A549 (cell line): ENCODE measurements at regions not wholly inside any gene's neighbourhood (a gene's known extent, or its start where the extent isn't known, plus 50 kb on each side); places are given as distances from the start of the nearest gene placed in this dataset.

Experiments
- EP300 ChIP-seq, 2 experiments: fragments of >200 bp; sonication (Bioruptor Twin); formaldehyde crosslinking; IDR thresholded peaks; 2 replicates in 1 of 2; 3 replicates in 1 of 2; pipeline ENCODE4 v1.6.1; 2016 to 2017
- HOXB5 ChIP-seq: fragments of 250-450 bp; sonication (Bioruptor Pico); IDR thresholded peaks from 2 replicates; pipeline ENCODE4 v1.5.0; 2020; ENCODE audit warnings: mild to moderate bottlenecking, moderate library complexity
- MAX ChIP-seq: IDR thresholded peaks from 2 replicates; pipeline ENCODE4 v1.6.1; 2012
- MYC ChIP-seq: IDR thresholded peaks from 2 replicates; pipeline ENCODE4 v1.6.1; 2012; ENCODE audit warnings: mild to moderate bottlenecking, inconsistent platforms, low read length, improper control_type of control experiment, borderline replicate concordance
- PBX3 ChIP-seq: IDR thresholded peaks from 2 replicates; pipeline ENCODE4 v1.6.1; 2012
- PHF8 ChIP-seq: fragments of 200-600 bp; sonication (generic); IDR thresholded peaks from 2 replicates; pipeline ENCODE4 v1.6.1; 2016; ENCODE audit warnings: low read depth, mild to moderate bottlenecking, antibody characterized with exemption, moderate library complexity, borderline replicate concordance
- POLR2A ChIP-seq: IDR thresholded peaks from 2 replicates; pipeline ENCODE4 v1.6.1; 2012; ENCODE audit warnings: mild to moderate bottlenecking, low read length
- RAD21 ChIP-seq, 2 experiments: fragments of >200 bp in 1 of 2; sonication (Bioruptor Twin) in 1 of 2; formaldehyde crosslinking in 1 of 2; IDR thresholded peaks in 1 of 2; conservative IDR thresholded peaks in 1 of 2; 2 replicates in 1 of 2; 3 replicates in 1 of 2; pipeline ENCODE4 v1.6.1; 2012 to 2018; ENCODE audit warnings: inconsistent platforms in 1 of 2
- TF ChIP-seq, protein P1 (sequence below): fragments of >200 bp; sonication (Bioruptor Twin); formaldehyde crosslinking; IDR thresholded peaks from 3 replicates; pipeline ENCODE4 v1.5.1; 2016

DNA sequence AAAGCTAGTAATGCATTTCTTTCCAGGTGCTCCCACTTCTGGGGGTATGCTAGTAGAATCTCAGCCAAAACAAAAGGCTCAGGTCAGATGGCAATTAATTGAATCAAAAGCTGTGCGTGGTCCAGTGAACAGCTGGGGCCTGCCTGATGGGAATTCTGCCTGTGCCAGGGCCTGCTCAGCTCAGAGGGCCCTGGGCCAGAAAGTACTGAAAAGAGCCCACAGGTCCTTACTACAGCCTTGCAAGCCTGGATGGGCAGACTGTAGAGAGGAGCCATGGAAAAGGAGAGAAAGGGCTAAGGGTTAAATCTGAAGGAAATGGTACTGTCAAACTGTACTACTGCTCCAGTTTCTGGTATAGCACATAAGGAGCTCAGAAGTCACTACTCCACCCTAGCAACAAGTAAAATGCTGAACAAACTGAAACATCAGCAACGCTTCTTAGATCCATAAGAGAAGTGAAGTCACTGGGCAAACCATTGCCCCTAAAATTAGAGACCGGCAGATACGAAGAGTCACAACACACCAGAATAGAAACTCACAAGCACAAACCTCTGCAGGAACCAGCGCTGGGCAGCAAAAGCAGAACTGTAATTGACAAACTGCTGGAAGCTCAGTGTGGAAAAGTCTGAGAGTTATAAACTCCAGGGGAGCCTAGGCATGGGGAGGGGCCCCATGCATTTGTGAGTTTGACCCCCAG lies 121.1 kb upstream of the SYT6 start:
- TF ChIP-seq EP300 (IDR thresholded peaks at IDR 0.05) = no peak
- TF ChIP-seq MYC = no peak
- TF ChIP-seq, protein P1, sequence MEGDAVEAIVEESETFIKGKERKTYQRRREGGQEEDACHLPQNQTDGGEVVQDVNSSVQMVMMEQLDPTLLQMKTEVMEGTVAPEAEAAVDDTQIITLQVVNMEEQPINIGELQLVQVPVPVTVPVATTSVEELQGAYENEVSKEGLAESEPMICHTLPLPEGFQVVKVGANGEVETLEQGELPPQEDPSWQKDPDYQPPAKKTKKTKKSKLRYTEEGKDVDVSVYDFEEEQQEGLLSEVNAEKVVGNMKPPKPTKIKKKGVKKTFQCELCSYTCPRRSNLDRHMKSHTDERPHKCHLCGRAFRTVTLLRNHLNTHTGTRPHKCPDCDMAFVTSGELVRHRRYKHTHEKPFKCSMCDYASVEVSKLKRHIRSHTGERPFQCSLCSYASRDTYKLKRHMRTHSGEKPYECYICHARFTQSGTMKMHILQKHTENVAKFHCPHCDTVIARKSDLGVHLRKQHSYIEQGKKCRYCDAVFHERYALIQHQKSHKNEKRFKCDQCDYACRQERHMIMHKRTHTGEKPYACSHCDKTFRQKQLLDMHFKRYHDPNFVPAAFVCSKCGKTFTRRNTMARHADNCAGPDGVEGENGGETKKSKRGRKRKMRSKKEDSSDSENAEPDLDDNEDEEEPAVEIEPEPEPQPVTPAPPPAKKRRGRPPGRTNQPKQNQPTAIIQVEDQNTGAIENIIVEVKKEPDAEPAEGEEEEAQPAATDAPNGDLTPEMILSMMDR = no peak
- TF ChIP-seq RAD21 (conservative IDR thresholded peaks at IDR 0.05 in 1 of 2, IDR thresholded peaks at IDR 0.05 in 1 of 2) = no peak
- no peak for TF ChIP-seq POLR2A
- TF ChIP-seq HOXB5 (CRISPR knock-in tag) = no peak
- no peak for TF ChIP-seq PHF8
- TF ChIP-seq PBX3 = no peak
- no peak for TF ChIP-seq MAX
